ENCODE measurements at regions not wholly inside any gene's neighbourhood (a gene's known extent, or its start where the extent isn't known, plus 50 kb on each side); places are given as distances from the start of the nearest gene placed in this dataset.

- peaks cover 15% of the 10 kb centered on the region; the same call in 1 of the 2 replicates for H3K9me3 ChIP-seq (ENCODE audit: insufficient read depth, low read depth)
- no peak overlapping the region for H3K4me2 ChIP-seq
- H3K4me3 ChIP-seq = no peak overlapping the region
- peaks cover 14% of the 10 kb centered on the region; the same call in 1 of the 2 replicates for H3F3A ChIP-seq (ENCODE audit: insufficient read depth, low read depth)
- H3K36me3 ChIP-seq (ENCODE audit: low read depth) = no peaks in the 10 kb centered on the region
- no peaks in the 10 kb centered on the region for H3K79me2 ChIP-seq (ENCODE audit: low read depth)
- no peak overlapping the region for H3K27ac ChIP-seq
- DNase-seq = no peak
- no peaks in the 10 kb centered on the region for H3K27me3 ChIP-seq (ENCODE audit: insufficient read depth, low read depth)
- no peaks in the 10 kb centered on the region for H3K9me2 ChIP-seq (ENCODE audit: insufficient read depth)
- no peak overlapping the region for H2AFZ ChIP-seq
- intact Hi-C loops (cut with micrococcal nuclease; ENCODE audit: unreplicated experiment) = no loop called here
- POLR2A ChIA-PET (ENCODE audit: unreplicated experiment) = no interaction called here
- BruUV-seq (replicated peaks) = no TSS peak
- peaks cover 6% of the 10 kb centered on the region; the same call in 1 of the 2 replicates for H3K4me1 ChIP-seq (replicated peaks; ENCODE audit: insufficient read depth)
- H4K20me1 ChIP-seq (ENCODE audit: insufficient read depth) = no peaks in the 10 kb centered on the region
- CTCF ChIA-PET = no interaction called here
- no peak for TF ChIP-seq EZH2 (IDR thresholded peaks at IDR 0.05; ENCODE audit: low read depth)
- no peak for TF ChIP-seq CTCF (conservative IDR thresholded peaks at IDR 0.05)
These were observed 191.3 kb downstream of the TFCP2L1 start for GRCh38 chr2:121093692-121094091.

- Histone ChIP-seq H4K20me1 (ENCODE audit: insufficient read depth) (no peaks in the 10 kb centered on the region), H3K4me3 (no peak overlapping the region), H3K27me3 (ENCODE audit: insufficient read depth, low read depth) (no peaks in the 10 kb centered on the region), H3K9me3 (ENCODE audit: insufficient read depth, low read depth) (peaks cover 15% of the 10 kb centered on the region; the same call in 1 of the 2 replicates), H3K4me1 (replicated peaks; ENCODE audit: insufficient read depth) (peaks cover 6% of the 10 kb centered on the region; the same call in 1 of the 2 replicates), H2AFZ (no peak overlapping the region), H3K9me2 (ENCODE audit: insufficient read depth) (no peaks in the 10 kb centered on the region), H3K36me3 (ENCODE audit: low read depth) (no peaks in the 10 kb centered on the region), H3F3A (ENCODE audit: insufficient read depth, low read depth) (peaks cover 14% of the 10 kb centered on the region; the same call in 1 of the 2 replicates), H3K27ac (no peak overlapping the region), H3K4me2 (no peak overlapping the region), H3K79me2 (ENCODE audit: low read depth) (no peaks in the 10 kb centered on the region)
- TF ChIP-seq EZH2 (IDR thresholded peaks at IDR 0.05; ENCODE audit: low read depth) = no peak
- TF ChIP-seq CTCF (conservative IDR thresholded peaks at IDR 0.05) = no peak
- CTCF ChIA-PET = no interaction called here
- POLR2A ChIA-PET (ENCODE audit: unreplicated experiment) = no interaction called here
- no TSS peak for BruUV-seq (replicated peaks)
- no peak for DNase-seq
- intact Hi-C loops (cut with micrococcal nuclease; ENCODE audit: unreplicated experiment) = no loop called here
These were observed 190.9 kb downstream of the TFCP2L1 start for GRCh38 chr2:121094101-121094500.

- H3K4me1 ChIP-seq (replicated peaks; ENCODE audit: insufficient read depth) = peaks cover 6% of the 10 kb centered on the region; the same call in 1 of the 2 replicates
- no peak for TF ChIP-seq EZH2 (IDR thresholded peaks at IDR 0.05; ENCODE audit: low read depth)
- TF ChIP-seq CTCF (conservative IDR thresholded peaks at IDR 0.05) = no peak
- H3K79me2 ChIP-seq (ENCODE audit: low read depth) = no peaks in the 10 kb centered on the region
- intact Hi-C loops (cut with micrococcal nuclease; ENCODE audit: unreplicated experiment) = loop anchor here (1.0 kb wide), 2 partner anchors 228 to 261 kb away; no protein-coding TSS in a partner anchor
- CTCF ChIA-PET = interaction anchor here (0.5 to 1.7 kb wide), 8 partner anchors 10 to 809 kb away, joined by 3 to 22 read pairs (median 6); partner anchors contain the start of gene CLASP1
- no peak overlapping the region for H3K4me2 ChIP-seq
- peaks cover 14% of the 10 kb centered on the region; the same call in 1 of the 2 replicates for H3F3A ChIP-seq (ENCODE audit: insufficient read depth, low read depth)
- no peaks in the 10 kb centered on the region for H3K9me2 ChIP-seq (ENCODE audit: insufficient read depth)
- no peak overlapping the region for H2AFZ ChIP-seq
- H3K4me3 ChIP-seq = no peak overlapping the region
- no peaks in the 10 kb centered on the region for H3K27me3 ChIP-seq (ENCODE audit: insufficient read depth, low read depth)
- BruUV-seq (replicated peaks) = no TSS peak
- no peaks in the 10 kb centered on the region for H4K20me1 ChIP-seq (ENCODE audit: insufficient read depth)
- peaks cover 15% of the 10 kb centered on the region; the same call in 1 of the 2 replicates for H3K9me3 ChIP-seq (ENCODE audit: insufficient read depth, low read depth)
- no peak overlapping the region for H3K27ac ChIP-seq
- POLR2A ChIA-PET (ENCODE audit: unreplicated experiment) = no interaction called here
- no peak for DNase-seq
- no peaks in the 10 kb centered on the region for H3K36me3 ChIP-seq (ENCODE audit: low read depth)
These were observed 190.2 kb downstream of the TFCP2L1 start for GRCh38 chr2:121094845-121095244.
